ENCODE measurements at regions not wholly inside any gene's neighbourhood (a gene's known extent, or its start where the extent isn't known, plus 50 kb on each side); places are given as distances from the start of the nearest gene placed in this dataset.

DNA sequence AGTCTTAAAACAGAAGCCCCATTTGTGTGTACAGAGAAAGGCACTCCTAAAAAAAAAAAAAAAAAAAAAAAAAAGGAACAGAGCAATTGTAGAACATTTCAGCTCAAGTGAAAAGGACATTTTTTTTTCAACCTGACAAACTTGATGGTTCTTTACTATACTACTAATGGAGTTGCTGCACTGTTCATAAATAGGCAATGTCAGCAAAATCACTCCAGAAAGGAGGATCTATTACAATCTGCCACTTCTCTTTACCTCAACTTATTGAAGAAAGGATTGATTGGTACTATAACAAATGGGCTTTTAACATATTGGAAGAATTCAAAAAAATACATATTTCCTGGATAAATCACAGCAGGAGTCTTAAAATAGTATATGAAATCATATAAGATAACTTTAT, 1517.7 kb downstream of the SLITRK1 start:
- TF ChIP-seq, protein P1, sequence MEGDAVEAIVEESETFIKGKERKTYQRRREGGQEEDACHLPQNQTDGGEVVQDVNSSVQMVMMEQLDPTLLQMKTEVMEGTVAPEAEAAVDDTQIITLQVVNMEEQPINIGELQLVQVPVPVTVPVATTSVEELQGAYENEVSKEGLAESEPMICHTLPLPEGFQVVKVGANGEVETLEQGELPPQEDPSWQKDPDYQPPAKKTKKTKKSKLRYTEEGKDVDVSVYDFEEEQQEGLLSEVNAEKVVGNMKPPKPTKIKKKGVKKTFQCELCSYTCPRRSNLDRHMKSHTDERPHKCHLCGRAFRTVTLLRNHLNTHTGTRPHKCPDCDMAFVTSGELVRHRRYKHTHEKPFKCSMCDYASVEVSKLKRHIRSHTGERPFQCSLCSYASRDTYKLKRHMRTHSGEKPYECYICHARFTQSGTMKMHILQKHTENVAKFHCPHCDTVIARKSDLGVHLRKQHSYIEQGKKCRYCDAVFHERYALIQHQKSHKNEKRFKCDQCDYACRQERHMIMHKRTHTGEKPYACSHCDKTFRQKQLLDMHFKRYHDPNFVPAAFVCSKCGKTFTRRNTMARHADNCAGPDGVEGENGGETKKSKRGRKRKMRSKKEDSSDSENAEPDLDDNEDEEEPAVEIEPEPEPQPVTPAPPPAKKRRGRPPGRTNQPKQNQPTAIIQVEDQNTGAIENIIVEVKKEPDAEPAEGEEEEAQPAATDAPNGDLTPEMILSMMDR (conservative IDR thresholded peaks at IDR 0.05; ENCODE audit: low read depth, low read length), result no peak
- no peak overlapping the region for H3K4me3 ChIP-seq (IDR thresholded peaks at IDR 0.05; ENCODE audit: insufficient read depth, low read depth, low read length)

DNA sequence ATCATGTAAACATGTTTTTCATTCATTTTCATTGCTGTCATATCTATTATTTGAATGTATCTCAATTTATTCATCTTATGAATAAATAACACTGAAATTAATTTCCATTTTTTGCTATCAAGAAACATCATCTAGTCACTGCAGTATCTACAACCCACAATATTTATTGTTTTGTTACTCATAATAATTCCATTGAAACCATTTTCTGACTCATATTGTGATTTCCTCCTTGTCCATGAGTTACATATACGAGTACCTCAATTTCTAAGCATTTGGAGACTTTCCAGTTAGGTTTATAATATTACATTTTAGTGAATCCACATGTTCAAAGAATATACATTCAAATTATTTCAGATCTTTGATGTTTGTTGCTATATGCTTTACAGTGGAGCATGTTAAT, 1524.0 kb downstream of the SLITRK1 start:
- no peaks in the 10 kb centered on the region for H3K79me2 ChIP-seq (ENCODE audit: insufficient read depth, low read depth)
- no peak overlapping the region for H3K4me2 ChIP-seq
- no peak overlapping the region for H2AFZ ChIP-seq (ENCODE audit: low read depth)
- no peak overlapping the region for H3K27ac ChIP-seq
- no peaks in the 10 kb centered on the region for H3K36me3 ChIP-seq (ENCODE audit: insufficient read depth)
- H3K9ac ChIP-seq, result no peak overlapping the region
- TF ChIP-seq, protein P1 (conservative IDR thresholded peaks at IDR 0.05; ENCODE audit: low read depth, low read length), result no peak
- no peaks in the 10 kb centered on the region for H3K4me1 ChIP-seq (ENCODE audit: low read depth, poor library complexity, severe bottlenecking)
- no peaks in the 10 kb centered on the region for H4K20me1 ChIP-seq (ENCODE audit: insufficient read depth)
- H3K27me3 ChIP-seq (ENCODE audit: insufficient read depth, low read depth), result no peaks in the 10 kb centered on the region
- no peak overlapping the region for H3K4me3 ChIP-seq (IDR thresholded peaks at IDR 0.05; ENCODE audit: insufficient read depth, low read depth, low read length)

More for the DNA sequence above, 1517.7 kb downstream of the SLITRK1 start:
- no peak overlapping the region for H3K9ac ChIP-seq
- no peak overlapping the region for H3K4me2 ChIP-seq
- H3K4me1 ChIP-seq (ENCODE audit: low read depth, poor library complexity, severe bottlenecking), result no peaks in the 10 kb centered on the region
- H3K27me3 ChIP-seq (ENCODE audit: insufficient read depth, low read depth), result no peaks in the 10 kb centered on the region
- H3K79me2 ChIP-seq (ENCODE audit: insufficient read depth, low read depth), result no peaks in the 10 kb centered on the region
- H4K20me1 ChIP-seq (ENCODE audit: insufficient read depth), result no peaks in the 10 kb centered on the region
- H3K36me3 ChIP-seq (ENCODE audit: insufficient read depth), result no peaks in the 10 kb centered on the region
- H2AFZ ChIP-seq (ENCODE audit: low read depth), result no peak overlapping the region
- H3K27ac ChIP-seq, result no peak overlapping the region

DNA sequence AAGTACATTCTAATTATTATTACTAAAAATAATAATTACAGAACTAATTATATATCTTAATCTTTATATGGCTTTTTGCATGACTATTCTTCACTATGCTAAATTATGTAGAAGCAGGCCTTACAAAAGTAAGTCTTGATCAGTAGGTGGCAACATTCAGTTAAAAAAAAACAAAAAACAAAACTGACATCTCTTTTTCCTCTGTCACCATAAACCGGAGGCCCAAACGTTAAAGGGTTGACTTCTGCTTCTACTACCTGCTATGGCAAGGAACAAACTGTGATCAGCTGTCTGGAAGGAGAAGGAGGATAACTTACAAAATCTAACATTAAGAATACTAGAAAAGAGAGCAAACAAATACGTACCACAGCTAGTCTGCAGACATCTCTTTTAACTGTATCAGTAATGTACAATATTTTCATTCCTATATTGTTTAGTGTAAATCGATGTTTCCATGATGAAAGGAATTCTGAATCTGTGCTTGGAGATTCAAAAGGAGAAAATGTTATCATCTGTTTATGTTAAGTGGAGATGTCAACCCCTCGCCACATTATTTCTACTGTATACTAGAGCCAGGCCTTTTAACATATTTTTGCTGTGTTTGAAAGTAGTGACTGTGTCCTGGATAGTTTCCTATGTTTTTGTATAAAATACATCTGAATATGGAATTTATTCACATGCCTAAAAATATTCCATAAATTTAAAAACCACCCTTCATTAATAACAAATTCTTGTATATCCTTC, 1525.4 kb downstream of the SLITRK1 start:
- H3K4me3 ChIP-seq (IDR thresholded peaks at IDR 0.05; ENCODE audit: insufficient read depth, low read depth, low read length), result no peak overlapping the region
- no peaks in the 10 kb centered on the region for H3K4me1 ChIP-seq (ENCODE audit: low read depth, poor library complexity, severe bottlenecking)
- H3K9ac ChIP-seq, result no peak overlapping the region
- H3K27ac ChIP-seq, result no peak overlapping the region
- H3K27me3 ChIP-seq (ENCODE audit: insufficient read depth, low read depth), result no peaks in the 10 kb centered on the region
- TF ChIP-seq, protein P1 (conservative IDR thresholded peaks at IDR 0.05; ENCODE audit: low read depth, low read length), result no peak
- no peak overlapping the region for H2AFZ ChIP-seq (ENCODE audit: low read depth)
- H4K20me1 ChIP-seq (ENCODE audit: insufficient read depth), result no peaks in the 10 kb centered on the region
- no peak overlapping the region for H3K4me2 ChIP-seq
- H3K79me2 ChIP-seq (ENCODE audit: insufficient read depth, low read depth), result no peaks in the 10 kb centered on the region
- no peaks in the 10 kb centered on the region for H3K36me3 ChIP-seq (ENCODE audit: insufficient read depth)

DNA sequence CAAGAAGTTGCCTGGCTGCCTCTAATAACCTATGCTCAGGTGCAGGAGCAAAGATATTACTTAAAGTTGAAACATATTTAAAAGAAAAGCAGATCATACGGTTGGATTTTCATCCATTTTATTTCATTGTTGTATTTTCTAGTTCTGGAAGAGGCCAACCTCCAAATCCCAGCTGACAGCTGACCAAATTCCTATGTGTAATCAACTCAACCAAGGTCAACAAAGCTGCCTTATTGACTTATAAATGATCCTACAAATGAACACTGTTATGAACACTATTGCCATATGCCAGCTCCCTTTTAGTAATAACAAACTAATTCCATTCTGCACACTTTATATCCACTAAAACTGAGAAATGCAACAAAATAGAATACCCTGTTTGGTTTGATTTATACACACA, 1537.4 kb downstream of the SLITRK1 start:
- Histone ChIP-seq H2AFZ (ENCODE audit: low read depth) (no peak overlapping the region), H3K27ac (no peak overlapping the region), H3K79me2 (ENCODE audit: insufficient read depth, low read depth) (no peaks in the 10 kb centered on the region), H3K4me1 (ENCODE audit: low read depth, poor library complexity, severe bottlenecking) (no peaks in the 10 kb centered on the region), H4K20me1 (ENCODE audit: insufficient read depth) (no peaks in the 10 kb centered on the region), H3K9ac (no peak overlapping the region), H3K4me2 (no peak overlapping the region), H3K27me3 (ENCODE audit: insufficient read depth, low read depth) (no peaks in the 10 kb centered on the region), H3K4me3 (IDR thresholded peaks at IDR 0.05; ENCODE audit: insufficient read depth, low read depth, low read length) (no peak overlapping the region), H3K36me3 (ENCODE audit: insufficient read depth) (no peaks in the 10 kb centered on the region)
- TF ChIP-seq, protein P1 (conservative IDR thresholded peaks at IDR 0.05; ENCODE audit: low read depth, low read length), result no peak

All from KMS-11 (cell line).